K562 (cell line): ENCODE measurements at regions not wholly inside any gene's neighbourhood (a gene's known extent, or its start where the extent isn't known, plus 50 kb on each side); places are given as distances from the start of the nearest gene placed in this dataset.
"Not testable (repeated sequence)": the region's sequence is repeated elsewhere in the genome, so short reads cannot be mapped to it uniquely, and the experiment has no call there.

Experiments used
- ATAC-seq: fragments of 200-7000 bp; cut with Tn5 transposase; 3 replicates; pipeline ENCODE4 v1.9.1; 2020; ENCODE audit warnings: moderate library complexity
- BruUV-seq: library from RNA; stranded (reverse); fragments of 400-500 nt; replicated peaks from 2 replicates; lab custom pipeline; 2021; lab: Mats Ljungman, UMichigan
- CTCF ChIA-PET: fragments of 300-600 bp; formaldehyde crosslinking; extraction: SDS; loops from one replicate; lab custom pipeline; 2021; ENCODE audit warnings: low intra/inter-chr PET ratio; lab: Yijun Ruan, JAX
- POLR2A ChIA-PET: fragments of 300-600, 350-650 bp; sonication (Branson Sonifier 250); formaldehyde crosslinking; extraction: SDS; loops from one replicate; lab custom pipeline; 2021; ENCODE audit warnings: antibody characterized with exemption, inconsistent platforms; lab: Yijun Ruan, JAX
- DNase-seq, 4 experiments: peaks; one replicate each; pipeline versions ENCODE4 v3.0.0 to v3.0.0-alpha.2; 2011 to 2018; ENCODE audit warnings: low spot score in 3 of 4, mixed read lengths in 3 of 4; ENCODE audit errors: extremely low read depth in 1 of 4
- FAIRE-seq: peaks from 2 replicates; lab custom pipeline; 2011; peaks lifted over from hg19 to GRCh38; lab: Jason Lieb, UNC
- H2AFZ ChIP-seq: 2 replicates; pipeline ENCODE4 v1.6.0; 2011; ENCODE audit warnings: low read depth, low read length, control low read depth, inconsistent platforms
- H3K27ac ChIP-seq: fragments of 200-600 bp; 3 replicates; pipeline ENCODE4 v1.8.0; 2011; ENCODE audit warnings: low read depth, mild to moderate bottlenecking, control low read depth, inconsistent platforms, low read length, moderate library complexity, mixed read lengths; ENCODE audit errors: extremely low read depth
- H3K27me3 ChIP-seq, 2 experiments: fragments of 300-600 bp in 1 of 2; 2 replicates in 1 of 2; 3 replicates in 1 of 2; pipeline versions ENCODE4 v1.6.0 to v1.8.0; 2011; ENCODE audit warnings: inconsistent platforms in 2 of 2, low read length in 2 of 2, mild to moderate bottlenecking in 1 of 2, mixed read lengths in 1 of 2, moderate library complexity in 1 of 2; ENCODE audit not compliant: control insufficient read depth in 2 of 2, insufficient read depth in 2 of 2
- H3K36me3 ChIP-seq: fragments of 300-600 bp; 3 replicates; pipeline ENCODE4 v1.8.0; 2011; ENCODE audit warnings: mild to moderate bottlenecking, low read length, inconsistent platforms; ENCODE audit not compliant: control insufficient read depth, insufficient read depth
- H3K4me1 ChIP-seq, 2 experiments: fragments of 200-600 bp in 1 of 2; replicated peaks in 1 of 2; 2 replicates in 1 of 2; 3 replicates in 1 of 2; pipeline versions ENCODE4 v1.5.1 to v1.8.0; 2011; ENCODE audit warnings: inconsistent platforms in 2 of 2, low read length in 2 of 2, mild to moderate bottlenecking in 1 of 2, mixed read lengths in 1 of 2, moderate library complexity in 1 of 2; ENCODE audit not compliant: control insufficient read depth in 2 of 2, insufficient read depth in 2 of 2
- H3K4me2 ChIP-seq: 2 replicates; pipeline ENCODE4 v1.6.1; 2011; ENCODE audit warnings: low read length, control low read depth, inconsistent platforms, mixed read lengths; ENCODE audit not compliant: insufficient read depth
- H3K4me3 ChIP-seq: fragments of 200-600 bp; sonication (generic), shearing (Covaris generic); 2 replicates; pipeline ENCODE4 v1.5.1; 2016; ENCODE audit warnings: control low read depth, inconsistent platforms
- H3K79me2 ChIP-seq: fragments of 200-600 bp; 3 replicates; pipeline ENCODE4 v1.8.0; 2011; ENCODE audit warnings: low read length, inconsistent platforms; ENCODE audit not compliant: control insufficient read depth, insufficient read depth
- H3K9ac ChIP-seq, 2 experiments: 2 replicates each; pipeline versions ENCODE4 v1.6.0 to v1.6.1; 2011; ENCODE audit warnings: low read depth in 2 of 2, low read length in 2 of 2, control low read depth in 1 of 2, inconsistent platforms in 1 of 2, mild to moderate bottlenecking in 1 of 2, mixed read lengths in 1 of 2; ENCODE audit not compliant: insufficient read depth in 1 of 2
- H3K9me1 ChIP-seq: one replicate; pipeline ENCODE4 v1.6.0; 2011; ENCODE audit warnings: inconsistent platforms, mild to moderate bottlenecking, low read length, moderate library complexity; ENCODE audit not compliant: control insufficient read depth, insufficient read depth
- H3K9me3 ChIP-seq: replicated peaks from 2 replicates; pipeline ENCODE4 v1.5.1; 2011; ENCODE audit warnings: low read depth, low read length, inconsistent platforms; ENCODE audit not compliant: control insufficient read depth, insufficient read depth
- H4K20me1 ChIP-seq: replicated peaks from 2 replicates; pipeline ENCODE4 v1.6.1; 2011; ENCODE audit warnings: low read length, inconsistent platforms, mixed read lengths; ENCODE audit not compliant: control insufficient read depth, insufficient read depth
- WGBS: fragments of 100-300 bp; shearing (Covaris generic); methylation state at CpG from one replicate; pipeline ENCODE4 v1.1.6; 2016; ENCODE audit warnings: low coverage, mixed read lengths; ENCODE audit not compliant: insufficient coverage; ENCODE audit errors: missing lambda C conversion rate; 5-methylcytosine and 5-hydroxymethylcytosine counted together
- in situ Hi-C: fragments of 300-500 bp; cut with MboI; formaldehyde crosslinking; loops from 4 replicates; pipeline ENCODE4 v1.15.0; 2018; ENCODE audit warnings: inconsistent platforms, mixed read lengths
- intact Hi-C: fragments of 100-400 bp; cut with micrococcal nuclease; formaldehyde crosslinking; loops from 2 replicates; pipeline ENCODE4 v1.14.2; 2022

GRCh38 chr9:42971872-42972271 is 788.4 kb downstream of the SPATA31A6 start:
- H3K9me1 ChIP-seq, H3K27ac ChIP-seq, CTCF ChIA-PET, H3K36me3 ChIP-seq, in situ Hi-C loops, FAIRE-seq, H3K9ac ChIP-seq, H3K4me1 ChIP-seq, H3K4me3 ChIP-seq, H4K20me1 ChIP-seq, ATAC-seq, intact Hi-C loops, H3K79me2 ChIP-seq, BruUV-seq, H3K27me3 ChIP-seq, H2AFZ ChIP-seq, H3K9me3 ChIP-seq, DNase-seq, POLR2A ChIA-PET, H3K4me2 ChIP-seq: not testable (repeated sequence)
- no CpG with 5 or more reads among the region's 10 CpGs for WGBS

- H3K9ac ChIP-seq, H4K20me1 ChIP-seq, H2AFZ ChIP-seq, DNase-seq, H3K9me1 ChIP-seq, H3K4me1 ChIP-seq, H3K79me2 ChIP-seq, in situ Hi-C loops, intact Hi-C loops, H3K27ac ChIP-seq, ATAC-seq, POLR2A ChIA-PET, BruUV-seq, H3K4me2 ChIP-seq, FAIRE-seq, CTCF ChIA-PET, H3K9me3 ChIP-seq, H3K27me3 ChIP-seq, H3K36me3 ChIP-seq, H3K4me3 ChIP-seq: not testable (repeated sequence)
- 31% methylated on average over 21 of the region's 31 CpGs for WGBS
These were observed 791.3 kb downstream of the SPATA31A6 start for GRCh38 chr9:42974725-42975124.

- H3K27ac ChIP-seq, in situ Hi-C loops, H3K27me3 ChIP-seq, FAIRE-seq, H3K79me2 ChIP-seq, intact Hi-C loops, BruUV-seq, H3K9me1 ChIP-seq, H3K36me3 ChIP-seq, H3K9ac ChIP-seq, POLR2A ChIA-PET, H4K20me1 ChIP-seq, H2AFZ ChIP-seq, H3K4me1 ChIP-seq, H3K4me3 ChIP-seq, CTCF ChIA-PET, DNase-seq, H3K9me3 ChIP-seq, H3K4me2 ChIP-seq, ATAC-seq: not testable (repeated sequence)
- 3% methylated on average over 11 of the region's 14 CpGs for WGBS
These were observed 801.3 kb downstream of the SPATA31A6 start for GRCh38 chr9:42984761-42985160.
